Occipital lobe (tissue), 1 donor: ENCODE measurements at regions not wholly inside any gene's neighbourhood (a gene's known extent, or its start where the extent isn't known, plus 50 kb on each side); places are given as distances from the start of the nearest gene placed in this dataset.

Experiments used
- DNase-seq: peaks from one replicate; lab custom pipeline; 2025; lab: John Stamatoyannopoulos, UW

DNA sequence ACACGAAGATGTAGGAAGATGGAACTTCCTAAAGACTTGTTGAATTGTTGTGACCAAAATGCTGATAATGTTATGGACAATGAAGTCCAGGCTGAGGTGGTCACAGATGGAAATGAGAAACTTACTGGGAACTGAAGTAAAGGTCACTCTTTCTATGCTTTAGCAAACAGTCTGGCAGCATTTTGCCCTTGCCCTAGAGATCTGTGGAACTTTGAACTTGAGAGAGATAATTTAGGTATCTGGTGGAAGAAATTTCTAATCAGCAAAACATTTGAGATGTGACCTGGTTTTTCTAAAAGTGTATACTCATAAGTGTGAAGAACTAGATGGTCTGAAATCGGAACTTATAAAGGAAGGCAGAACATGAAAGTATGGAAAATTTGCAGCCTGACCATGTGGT is 1785.9 kb downstream of the PCDH7 start:
- no peak for DNase-seq

DNA sequence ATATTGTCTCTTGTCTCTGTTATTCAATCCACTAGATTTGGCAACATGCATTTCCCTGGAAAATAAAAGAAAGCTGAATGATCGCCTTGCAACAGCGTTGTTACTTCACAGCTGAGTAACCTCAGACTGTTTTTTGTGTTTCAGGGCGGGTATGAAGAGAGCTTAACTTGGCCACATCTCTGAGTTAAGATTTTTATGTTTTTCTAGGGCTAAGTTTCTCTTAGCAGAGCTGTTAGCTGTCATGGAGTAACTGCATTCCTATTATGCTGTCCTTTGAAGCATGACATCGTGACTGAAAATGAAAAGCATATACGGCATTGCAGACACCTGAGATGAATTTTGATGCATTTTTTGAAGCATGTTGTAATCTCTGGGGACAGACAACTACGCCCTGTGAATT is 1798.9 kb downstream of the PCDH7 start:
- no peak for DNase-seq

DNA sequence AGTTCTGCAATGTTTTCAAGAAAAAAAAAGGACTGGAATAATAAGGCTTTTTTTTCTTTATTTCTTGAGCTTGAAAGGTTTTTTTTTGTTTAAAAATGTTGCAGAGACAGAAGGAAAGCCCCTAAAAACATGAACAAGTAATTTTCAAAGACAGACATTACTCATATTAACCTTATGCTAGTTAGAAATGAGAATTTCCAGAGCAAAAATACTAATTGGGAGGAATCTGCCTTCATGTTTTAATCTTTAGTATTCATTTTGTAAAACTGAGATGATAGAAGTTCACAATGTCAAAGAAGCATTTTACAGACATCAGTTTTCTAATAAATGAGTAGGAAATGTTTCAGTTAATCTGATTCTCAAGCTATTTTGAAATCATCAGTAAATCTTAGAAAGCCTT is 1805.3 kb downstream of the PCDH7 start:
- DNase-seq: no peak

DNA sequence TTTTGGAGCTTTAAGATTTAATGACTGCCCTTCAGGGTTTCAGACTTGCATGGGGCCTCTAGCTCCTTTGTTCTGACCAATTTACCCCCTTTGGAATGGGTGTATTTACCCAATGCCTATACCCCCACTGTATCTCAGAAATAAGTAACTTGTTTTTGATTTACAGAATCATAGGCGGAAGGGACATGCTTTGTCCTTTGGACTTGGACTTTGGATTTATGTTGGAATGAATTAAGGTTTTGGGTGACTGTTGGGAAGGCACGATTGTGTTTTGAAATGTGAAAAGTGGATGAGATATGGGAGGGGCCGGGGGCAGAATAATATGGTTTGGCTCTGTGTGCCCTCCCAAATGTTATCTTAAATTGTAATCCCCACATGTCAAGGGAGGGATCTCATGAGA is 1824.7 kb downstream of the PCDH7 start:
- DNase-seq: no peak

DNA sequence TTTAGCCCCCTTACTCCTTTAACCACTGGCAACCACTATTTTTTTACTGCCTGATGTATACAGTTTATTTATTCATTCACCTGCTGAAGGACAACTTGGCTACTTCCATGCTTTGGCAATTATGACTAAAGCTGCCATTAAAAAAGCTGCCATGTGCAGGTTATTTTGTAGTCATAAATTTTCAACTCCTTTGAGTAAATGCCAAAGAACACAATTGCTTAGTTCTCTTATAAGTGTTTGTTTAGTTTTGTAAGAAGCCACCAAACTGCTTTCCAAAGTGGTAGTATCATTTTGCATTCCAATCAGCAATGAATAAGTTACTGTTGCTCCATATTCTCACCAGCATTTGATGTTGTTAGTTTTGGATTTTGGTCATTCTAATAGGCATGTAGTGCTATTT is 1831.8 kb downstream of the PCDH7 start:
- no peak for DNase-seq

DNA sequence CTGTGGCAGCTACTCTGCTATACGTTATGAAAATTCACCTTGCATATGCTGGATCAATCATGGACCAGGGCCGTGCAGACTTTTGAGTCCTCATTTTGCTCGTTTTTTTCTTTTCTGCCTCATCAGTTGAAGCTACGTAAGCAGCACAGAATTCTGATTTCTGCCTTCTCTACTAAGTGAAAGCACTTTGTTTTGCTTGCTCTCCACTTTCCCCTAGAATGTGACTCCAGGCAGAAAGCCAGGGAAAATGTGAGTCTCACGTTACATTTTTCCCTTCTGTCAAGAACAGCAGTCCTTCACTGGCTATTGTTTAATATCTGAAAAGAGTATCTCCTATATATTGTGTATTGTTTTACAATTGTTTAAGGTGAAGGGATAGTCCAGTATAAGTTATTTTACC is 1840.1 kb downstream of the PCDH7 start:
- no peak for DNase-seq

DNA sequence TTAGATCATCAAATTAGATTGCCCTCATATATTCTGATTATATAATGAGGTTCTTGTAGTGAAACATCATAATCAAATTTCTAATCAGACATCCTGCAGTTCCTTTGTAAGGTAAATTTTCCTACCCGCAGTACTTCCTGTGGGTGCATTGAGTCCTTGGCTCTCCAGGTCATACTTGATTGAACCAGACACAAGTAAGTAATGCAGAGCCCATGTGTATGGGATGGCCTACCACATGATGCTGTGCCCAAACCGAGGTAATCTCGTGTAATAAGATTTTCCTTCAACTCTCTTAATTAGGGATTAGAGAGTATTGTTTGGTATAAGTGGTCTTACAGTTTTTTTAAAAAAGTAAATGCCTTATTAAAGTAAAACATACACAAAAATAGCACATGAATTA is 1841.8 kb downstream of the PCDH7 start:
- no peak for DNase-seq

DNA sequence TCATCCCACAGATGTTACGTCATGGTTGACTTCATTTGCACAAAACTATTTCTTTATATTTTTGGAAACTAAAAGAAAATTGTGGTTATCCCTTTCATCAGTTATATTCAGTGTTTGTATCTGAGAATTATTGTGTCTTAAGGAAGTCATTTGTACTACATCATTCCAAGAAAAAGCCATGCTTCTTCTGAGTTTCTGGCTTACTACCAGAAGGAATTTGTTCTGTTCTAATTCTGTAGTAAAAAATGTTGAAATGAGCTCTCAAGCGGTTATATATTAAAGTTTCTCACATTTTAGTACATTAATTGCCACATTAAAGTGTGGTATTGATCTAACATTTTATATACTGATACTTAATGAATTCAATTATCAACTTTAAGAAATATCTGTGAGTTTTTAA is 1844.5 kb downstream of the PCDH7 start:
- no peak for DNase-seq

DNA sequence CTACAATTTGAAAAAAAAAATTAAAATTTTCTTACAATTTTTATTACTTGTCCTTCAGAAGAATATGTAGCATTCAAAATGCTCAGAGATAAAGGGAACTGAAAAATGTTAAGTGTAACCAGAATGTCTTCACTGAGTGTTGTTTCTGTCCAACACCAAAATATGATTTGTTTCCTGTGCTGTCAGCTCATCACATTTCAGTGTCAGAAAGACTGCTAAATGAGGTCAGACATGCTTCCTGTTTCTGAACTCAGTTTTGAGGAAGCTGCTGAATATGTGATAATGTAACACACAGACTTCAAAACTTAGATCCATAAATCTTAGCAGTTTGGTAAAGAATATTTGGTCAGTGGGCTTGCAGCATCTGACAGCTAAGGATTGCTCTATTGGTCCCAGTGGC is 1849.7 kb downstream of the PCDH7 start:
- no peak for DNase-seq

DNA sequence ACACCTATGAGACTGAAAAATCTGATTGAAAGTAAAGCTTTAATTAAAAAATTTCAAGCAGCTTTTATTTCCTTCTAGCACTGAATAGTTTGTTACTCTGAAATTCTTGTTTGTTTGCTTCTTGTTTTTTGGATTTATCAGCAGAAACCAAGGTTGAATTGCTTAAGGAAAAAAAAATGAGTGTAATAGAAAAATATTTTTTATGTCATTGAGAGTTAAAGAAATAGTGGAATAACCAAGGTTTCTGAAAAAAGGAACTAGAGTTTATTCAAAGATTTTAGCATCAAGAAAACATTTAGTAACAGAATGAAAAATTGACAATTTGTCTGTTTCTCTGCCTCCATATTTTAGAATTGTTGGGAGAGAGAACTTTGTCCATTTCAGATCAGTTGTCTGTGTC is 1852.2 kb downstream of the PCDH7 start:
- DNase-seq: no peak

DNA sequence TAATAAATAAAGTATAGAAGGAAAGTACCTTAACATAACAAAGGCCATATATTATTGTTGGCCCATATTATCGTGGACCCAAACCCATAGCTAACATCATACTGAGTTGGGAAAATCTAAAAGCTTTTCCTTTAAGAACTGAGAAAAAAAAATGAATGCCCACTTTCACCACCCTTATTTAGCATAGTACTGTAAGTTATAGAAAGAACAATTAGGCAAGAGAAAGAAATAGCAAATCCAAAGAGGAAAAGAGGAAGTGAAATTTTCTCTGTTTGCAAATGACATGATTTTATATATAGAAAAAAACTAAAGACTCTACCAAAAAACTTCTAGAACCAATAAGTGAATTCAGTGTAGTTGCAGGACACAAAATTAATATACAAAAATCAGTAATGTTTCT is 1854.6 kb downstream of the PCDH7 start:
- DNase-seq: no peak

DNA sequence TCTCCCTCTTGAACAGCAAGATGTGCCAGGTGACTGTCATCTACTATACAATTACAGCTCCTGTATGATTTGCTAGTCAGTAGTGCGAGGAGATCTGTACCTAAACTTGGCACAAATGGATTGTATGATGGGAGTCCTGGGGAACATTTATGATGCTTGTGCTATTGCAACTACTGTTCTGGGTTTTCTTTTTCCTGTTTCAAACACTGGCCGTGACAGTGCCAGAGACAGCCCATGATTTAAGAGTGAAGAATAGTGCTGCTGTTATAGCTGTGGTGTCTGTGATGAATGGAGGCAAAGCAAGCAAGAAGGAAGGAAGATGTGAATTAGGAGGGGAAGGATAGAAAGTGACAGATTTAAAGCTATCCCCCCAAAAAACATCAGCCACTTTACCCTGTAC is 1868.9 kb downstream of the PCDH7 start:
- no peak for DNase-seq

DNA sequence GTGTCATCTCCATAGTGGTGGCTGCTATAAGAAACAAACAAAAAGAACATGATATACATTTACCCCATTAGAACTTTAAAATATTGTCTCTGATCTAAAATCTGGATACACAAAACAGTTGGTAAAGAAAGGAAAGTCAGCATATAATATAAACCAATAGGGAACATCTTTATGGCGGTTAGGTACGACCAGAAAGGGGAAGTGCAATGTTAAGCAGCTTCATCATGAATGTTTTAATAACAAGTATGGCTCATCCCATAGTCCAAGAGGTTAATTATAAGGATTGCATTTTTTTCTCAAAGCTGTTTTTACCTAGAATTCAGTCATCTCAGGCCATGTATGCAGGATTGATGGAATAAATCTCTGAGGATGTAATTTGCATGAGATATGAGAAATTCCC is 1869.7 kb downstream of the PCDH7 start:
- no peak for DNase-seq

DNA sequence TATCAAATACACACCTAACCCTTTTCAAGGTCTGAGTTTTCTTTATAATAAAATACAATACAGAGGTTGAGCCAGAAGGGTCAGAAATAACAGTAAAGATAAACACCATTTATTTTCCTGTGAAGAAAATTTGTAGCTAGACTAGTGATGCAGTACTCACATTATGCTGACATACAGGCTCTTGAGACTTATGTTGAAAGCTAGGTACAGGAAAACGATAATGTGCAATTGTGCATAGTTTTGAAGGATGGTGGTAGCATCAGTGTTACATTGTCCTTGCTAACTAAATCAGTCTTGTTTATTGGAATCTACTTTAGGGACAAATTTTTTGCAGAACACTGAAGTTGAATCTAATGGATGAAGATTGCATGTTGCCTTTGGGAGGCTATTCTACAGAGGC is 1877.2 kb downstream of the PCDH7 start:
- DNase-seq: no peak

DNA sequence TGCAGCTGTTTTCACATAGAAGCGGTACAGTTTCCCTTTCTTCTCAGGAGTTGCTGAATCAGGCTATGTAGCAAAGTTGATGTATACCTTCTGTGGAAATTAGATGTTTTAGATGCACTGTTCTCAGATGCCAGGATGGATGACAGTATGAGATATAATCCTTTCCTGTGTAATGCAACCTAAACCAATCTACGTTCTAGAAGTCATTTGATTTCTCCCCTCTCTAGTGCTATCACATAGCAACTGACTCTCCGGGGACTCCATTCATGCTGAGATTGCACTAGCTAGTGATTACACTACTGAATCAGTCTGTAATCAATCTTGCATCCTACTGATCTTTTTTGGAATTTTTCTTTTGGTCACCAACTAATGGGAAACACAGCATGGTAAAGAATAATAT is 1881.7 kb downstream of the PCDH7 start:
- DNase-seq: no peak

DNA sequence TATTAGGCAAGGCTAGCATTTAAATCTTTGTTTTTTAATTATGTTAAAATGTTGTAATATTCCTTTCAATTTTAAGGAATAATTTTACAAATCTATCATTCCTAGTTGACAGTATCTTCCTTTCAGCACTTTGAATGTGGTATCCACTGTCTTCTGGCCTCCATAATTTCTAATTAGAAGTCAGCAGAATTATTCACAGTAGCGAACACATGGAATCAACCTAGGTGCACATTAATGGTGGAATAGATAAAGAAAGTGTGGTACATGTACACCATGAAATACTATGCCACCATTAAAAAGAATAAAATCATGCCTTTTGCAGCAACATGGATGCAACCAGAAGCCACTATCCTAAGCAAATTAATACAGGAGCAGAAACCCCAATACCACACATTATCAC is 1887.8 kb downstream of the PCDH7 start:
- no peak for DNase-seq

DNA sequence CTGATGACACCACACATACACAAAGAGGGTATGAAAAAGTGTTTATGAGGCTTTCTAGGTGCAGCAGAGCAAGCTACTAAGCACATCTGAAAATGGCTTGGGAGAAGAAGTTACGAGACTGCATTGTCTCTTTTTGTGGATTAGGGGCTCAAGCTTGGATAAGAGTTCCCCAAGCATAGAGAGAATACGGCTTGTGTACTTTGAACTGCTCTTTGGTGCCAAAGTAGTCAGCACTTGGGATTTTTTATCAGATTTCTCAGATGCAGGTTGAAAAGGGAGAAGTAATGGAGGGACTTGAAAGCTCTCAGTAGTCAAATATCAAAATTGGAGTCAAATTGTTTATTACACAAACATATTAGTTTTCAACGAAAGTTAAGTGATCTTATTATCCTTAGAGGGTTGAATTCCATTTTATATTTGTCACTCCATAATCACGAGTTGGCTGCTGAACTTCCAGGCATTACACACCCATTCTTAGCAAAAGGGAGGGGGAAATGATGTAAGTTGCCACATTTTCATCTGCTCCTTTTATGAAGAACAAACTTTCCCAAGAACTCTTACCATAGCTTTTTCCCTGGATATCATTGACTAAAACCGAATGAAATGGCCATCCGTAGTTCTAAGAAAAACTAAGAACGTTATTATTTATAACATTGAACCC is 1904.9 kb downstream of the PCDH7 start:
- DNase-seq: no peak

DNA sequence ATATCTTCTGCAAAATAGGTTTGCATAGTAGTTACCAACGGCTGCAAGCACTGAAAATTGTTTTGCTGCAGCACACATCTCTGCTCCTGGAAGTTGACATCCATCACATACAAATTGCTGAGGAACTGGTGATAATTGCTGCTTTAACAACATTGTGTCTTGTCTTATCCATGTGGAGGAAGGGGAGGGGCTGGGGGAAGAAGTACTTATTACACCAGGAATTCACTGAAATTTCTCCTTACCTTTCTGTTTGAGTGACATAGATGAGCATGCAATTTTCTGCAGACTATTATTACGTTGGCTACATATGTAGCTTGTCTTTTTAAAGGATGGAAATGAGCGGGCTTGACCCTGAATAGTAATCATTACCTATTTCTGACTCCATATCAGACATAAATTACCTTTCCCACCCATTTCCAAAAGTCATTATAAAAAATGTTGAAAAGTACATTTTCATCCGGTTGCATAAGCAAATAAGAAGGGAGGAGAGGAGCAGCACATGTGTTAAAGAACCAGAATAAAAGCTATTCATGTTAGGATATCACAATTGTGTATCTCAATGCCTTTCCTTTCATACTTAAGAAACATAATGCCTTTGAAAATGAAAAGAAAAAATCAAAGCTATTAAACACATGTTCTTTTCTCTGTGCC is 1905.6 kb downstream of the PCDH7 start:
- DNase-seq: no peak

DNA sequence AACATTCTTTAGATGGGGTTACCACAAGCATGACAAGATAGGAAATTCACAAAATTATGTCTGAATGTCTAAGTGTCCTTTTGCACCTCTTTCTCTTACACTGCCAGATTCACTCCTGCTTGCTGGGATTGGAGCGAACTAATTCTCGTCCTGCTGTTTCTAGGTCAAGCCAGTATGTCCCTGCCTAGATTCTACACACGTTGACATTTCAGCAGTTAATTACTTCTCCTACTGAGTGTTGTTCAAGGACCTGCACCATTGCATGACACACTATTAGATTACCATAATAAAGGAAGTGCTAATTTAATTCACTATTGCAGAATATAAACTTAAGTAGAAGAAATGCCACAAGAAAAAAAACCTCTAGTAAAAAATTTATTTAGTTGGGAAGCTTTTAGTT is 1911.7 kb downstream of the PCDH7 start:
- DNase-seq: no peak

DNA sequence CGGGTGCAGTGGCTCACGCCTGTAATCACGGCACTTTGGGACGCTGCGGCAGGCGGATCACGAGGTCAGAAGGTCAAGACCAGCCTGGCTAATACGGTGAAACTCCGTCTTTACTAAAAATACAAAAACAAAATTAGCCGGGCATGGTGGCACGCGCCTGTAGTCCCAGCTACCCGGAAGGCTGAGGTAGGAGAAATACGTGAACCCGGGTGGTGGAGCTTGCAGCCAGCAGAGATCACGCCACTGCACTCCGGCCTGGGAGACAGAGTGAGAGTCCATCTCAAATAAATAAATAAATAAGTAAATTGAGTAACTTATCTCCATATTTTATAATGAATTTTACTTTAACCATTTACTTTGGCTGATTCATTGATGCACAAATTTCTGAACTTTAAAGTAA is 1913.3 kb downstream of the PCDH7 start:
- no peak for DNase-seq

DNA sequence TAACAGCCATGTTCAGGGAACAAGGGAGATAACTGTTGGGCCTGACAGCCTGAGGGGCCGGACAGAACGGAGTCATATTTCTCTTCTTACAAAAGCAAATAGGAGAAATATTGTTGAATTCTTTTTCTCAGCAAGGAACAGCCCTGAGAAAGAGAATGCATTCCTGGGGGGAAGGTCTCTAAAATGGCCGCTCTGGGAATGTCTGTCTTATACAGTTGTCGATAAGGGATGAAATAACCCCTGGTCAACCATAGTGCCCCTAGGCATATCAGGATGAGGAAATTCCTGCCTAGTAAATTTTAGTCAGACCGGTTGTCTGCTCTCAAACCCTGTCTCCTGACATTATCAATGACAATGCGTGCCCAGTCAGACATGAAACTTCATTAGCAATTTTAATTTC is 1925.5 kb downstream of the PCDH7 start:
- DNase-seq: no peak

DNA sequence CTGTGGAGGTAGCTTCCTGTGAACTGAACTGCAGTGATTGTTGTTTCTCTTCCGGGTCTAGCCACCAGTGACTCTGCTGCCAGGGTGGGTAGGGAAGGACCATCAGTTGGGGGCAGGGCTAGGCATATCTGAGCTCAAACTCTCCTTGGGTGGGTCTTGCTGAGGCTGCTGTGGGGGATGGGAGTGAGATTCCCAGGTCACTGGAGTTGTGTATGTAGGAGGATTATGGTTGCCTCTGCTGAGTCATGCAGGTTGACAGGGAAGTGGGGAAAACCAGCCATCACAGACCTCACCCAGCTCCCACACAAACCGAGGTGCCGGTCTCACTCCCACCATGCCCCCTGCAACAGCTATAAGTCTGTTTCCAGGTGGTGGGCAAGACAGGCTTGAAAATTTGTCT is 1937.8 kb downstream of the PCDH7 start:
- DNase-seq: no peak

DNA sequence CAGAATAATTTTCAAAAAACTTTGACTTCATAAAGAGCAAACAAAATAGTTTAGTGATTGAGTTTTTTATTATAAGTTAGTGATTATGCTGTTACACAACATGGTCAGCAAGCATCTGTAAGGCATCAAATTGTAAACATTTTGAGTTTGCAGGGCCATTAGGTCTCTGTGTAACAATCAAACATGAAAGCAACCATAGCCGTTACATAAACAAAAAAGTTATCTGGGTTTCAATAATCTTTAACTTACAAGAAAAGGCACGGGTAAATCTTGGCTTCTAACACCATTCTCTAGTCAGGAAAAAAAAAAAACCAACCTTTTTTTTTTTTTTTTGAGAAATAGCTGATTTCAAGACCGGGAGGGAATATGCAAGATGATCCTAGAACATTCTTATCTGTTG is 1941.1 kb downstream of the PCDH7 start:
- DNase-seq: no peak

DNA sequence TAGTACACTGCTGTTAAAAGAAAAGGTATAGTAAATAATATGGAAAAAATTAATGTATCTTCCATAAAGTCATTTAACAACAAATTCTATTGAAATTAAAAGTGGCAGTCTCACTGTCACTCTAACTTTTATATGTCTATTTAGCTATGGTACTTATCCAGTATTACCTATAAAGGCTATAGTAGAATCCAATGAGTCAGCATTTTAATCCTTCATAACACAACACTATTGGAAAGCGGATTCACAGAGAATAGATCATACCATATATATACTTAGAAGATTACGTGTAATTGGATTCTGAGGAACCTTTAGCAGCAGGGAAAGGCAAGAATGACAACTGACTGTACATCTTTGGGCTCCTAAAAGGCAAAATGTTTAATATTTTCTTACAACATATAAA is 1942.6 kb downstream of the PCDH7 start:
- DNase-seq: no peak
